GM18520 (cell line): ENCODE measurements at regions not wholly inside any gene's neighbourhood (a gene's known extent, or its start where the extent isn't known, plus 50 kb on each side); places are given as distances from the start of the nearest gene placed in this dataset.

Experiments
- ATAC-seq: cut with Tn5 transposase; IDR thresholded peaks from one replicate; pipeline ENCODE4 v1.9.1; 2021; ENCODE audit not compliant: unreplicated experiment

DNA sequence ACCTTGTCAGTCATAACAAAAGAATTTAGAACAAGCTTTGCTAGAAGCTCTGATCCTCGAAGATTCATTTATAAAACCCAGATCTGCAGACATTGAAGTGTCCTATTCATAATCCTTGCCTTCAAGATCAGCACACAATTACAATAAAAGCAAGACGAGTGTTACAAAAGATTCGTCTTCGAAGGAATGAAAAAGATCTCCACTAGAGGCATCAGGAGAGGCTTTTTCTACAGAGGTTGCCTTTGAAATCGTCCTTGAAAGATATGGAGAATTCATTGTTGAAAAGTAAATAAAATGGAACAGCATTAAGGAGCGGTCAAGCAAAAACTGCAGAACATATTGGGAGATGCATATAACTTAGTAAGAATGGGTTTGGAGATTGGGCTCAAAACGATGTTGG, 146.4 kb downstream of the BMP4 start:
- no peak for ATAC-seq

DNA sequence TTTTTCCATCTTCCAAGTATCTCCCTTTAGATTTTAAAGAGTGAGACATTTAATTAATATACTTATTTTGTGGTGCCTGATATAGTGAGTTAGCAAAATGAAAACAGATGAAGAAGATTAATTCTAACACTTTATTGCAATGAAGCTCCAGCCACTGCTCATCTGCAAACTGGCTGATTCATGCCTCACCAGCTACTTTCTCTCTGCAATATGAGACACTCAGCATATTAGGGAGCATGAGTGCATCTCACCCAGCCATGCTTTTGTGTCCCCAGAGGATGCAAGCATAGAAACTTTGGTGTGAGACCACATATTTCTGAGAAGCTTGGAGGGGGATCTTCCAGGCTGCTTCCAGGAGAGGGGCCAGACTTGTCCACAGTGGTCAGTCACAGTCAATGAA, 148.6 kb downstream of the BMP4 start:
- ATAC-seq: no peak

DNA sequence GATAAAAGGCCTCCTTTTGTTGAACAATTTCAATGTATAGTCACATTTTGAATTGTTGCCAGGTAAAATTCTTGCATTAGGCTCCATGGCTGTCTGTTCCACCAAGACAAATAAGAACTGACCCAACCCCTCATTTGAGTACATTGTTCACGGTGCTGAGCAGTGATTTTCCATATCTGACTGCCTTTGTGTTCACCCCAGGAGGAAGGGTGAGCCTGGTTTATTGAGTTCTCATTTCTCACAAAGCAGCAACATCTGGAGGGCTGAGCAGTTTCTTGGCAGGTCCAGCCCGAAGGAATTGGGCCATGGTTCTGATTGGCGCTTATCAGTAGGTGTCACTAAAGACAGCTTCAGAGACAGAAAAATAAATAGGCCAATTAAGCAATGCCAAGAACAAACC, 149.1 kb downstream of the BMP4 start:
- no peak for ATAC-seq

DNA sequence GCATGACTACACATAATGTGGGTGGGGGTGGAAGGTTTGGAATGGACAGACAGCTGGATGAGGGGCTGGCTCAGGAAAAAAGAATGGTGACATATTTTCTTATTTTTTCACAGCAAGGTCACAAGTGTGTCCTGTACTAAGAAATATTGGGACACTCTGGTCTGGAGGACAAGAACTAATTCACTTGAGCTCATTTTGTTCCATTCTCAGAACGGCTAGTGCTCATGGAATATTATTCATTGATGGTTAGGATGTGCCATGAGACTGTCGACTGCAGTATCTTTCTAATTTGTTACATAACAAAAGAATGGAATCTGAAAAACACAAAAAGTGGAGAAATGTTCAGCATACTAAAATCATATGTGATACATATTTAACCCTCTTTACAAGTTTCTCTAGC, 149.5 kb downstream of the BMP4 start:
- no peak for ATAC-seq

DNA sequence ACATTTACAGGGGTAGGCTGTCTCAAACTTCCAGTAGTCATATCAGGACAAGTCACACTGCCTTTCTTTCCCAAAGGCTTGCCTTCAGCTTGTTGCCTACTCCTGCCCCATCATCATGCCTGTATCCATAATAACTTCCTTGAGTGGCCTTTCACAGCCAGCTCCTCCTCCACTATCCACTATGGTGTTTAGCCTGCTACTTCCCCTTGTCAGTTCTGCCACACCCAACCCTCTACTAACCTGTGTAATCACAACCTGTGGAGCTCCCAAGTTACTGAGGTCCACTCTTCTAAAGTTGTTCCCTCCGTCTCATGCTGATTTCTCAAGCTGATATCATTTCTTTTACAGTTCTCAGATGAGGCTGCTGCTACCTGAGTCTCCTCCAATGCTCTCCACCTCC, 159.9 kb downstream of the BMP4 start:
- ATAC-seq: no peak

DNA sequence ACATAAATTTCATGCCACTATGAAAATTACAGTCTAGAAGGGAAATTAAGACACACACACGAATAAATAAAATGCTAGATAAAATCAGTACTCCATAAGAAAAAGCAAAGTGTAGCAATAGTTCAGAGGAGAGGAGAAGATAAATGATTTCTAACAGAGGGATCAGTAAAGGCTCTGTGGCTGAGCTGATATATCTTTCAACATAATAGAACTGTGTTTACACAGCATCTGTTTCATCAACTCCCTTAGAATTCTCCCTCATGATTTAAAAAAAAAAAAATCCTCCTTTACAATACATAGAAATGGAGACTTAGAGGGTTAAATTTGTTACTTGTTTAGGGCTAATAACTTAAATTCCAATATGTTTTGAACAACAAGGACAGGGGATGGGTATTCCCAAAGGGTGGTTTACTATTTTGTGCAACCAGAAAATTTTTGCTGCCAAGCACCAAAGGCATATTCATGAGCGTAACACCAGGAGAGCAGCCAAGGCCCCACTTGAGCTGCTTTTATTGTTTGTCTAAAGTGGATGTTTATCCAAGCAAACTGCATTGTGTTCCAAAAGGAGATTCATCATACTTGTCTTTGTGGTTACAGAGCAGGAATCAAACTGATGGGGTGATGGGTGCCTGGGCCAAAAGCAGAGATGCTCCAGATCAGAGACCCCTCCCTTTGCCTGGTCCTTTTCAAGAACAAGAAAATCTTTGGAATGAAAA, 162.7 kb downstream of the BMP4 start:
- ATAC-seq: no peak

DNA sequence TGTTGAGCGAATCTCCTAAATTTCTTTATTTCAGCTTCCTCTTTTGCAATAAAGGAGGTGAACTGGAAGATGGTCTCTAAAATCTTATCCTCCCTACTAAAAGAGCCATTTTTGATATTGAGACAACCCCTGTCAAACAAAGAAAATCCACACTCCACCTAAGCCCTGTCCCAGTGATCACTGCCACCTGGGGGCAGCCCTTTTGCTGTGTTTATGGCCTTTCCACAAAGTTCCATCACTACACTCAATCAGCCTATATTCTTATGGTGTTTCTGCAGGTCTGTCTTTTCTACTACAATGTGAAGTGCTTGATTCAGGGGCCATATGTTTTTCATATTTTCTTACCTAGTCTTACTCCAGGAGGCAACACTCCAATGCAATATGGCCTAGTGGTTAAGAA, 163.7 kb downstream of the BMP4 start:
- ATAC-seq: no peak

DNA sequence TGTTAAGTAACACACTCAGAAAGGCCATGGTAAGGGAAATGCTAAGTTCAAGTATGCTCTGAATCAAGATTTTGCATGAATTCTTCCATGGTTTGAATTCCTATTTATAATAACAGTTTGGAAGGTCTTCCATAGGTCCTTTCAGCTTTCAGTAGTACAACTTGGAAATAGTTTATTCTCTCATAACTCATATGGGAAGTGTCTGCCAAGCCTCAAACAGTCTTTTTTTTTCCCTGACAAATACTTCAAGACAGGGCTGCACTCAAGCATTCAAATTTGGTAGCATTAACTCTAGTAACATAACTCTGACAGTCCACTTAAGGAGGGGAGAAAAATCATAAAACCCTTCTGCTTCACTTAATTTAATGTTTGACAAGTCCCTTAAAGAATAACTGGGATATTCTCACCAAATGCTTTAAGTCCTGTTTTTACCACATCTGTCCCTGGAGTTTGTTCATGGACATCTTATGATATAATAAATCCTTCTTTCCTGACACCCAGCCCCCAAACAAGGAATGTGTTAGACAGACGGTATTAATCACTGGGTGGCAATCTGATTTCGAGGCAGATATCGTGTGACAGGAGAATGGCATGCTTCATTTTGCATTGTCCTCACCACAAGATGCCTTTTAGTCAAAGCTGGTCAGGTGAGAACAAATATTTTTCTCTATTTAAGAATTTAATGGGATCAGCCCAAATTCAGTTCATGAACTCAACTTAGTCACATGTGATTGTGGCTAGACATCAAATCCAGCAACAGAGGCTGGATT, 165.7 kb downstream of the BMP4 start:
- no peak for ATAC-seq

DNA sequence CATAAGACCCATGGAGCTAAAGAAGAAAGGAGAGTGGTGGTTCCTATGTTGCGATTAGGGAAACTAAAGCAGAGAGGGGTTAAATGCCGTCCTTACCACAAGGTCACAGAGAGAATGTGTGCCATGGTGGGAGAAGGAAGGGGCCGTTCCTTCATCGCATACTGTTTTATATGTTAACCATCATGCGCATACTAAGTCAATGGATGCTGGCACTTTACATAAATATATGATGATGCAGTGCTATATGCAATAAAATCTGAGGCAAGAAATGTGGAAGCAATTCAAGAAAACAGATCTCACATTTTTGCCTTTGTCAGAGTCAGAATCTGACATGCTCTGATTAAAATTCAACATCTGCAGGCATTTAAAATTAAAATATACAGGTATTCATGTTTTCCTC, 168.1 kb downstream of the BMP4 start:
- no peak for ATAC-seq

DNA sequence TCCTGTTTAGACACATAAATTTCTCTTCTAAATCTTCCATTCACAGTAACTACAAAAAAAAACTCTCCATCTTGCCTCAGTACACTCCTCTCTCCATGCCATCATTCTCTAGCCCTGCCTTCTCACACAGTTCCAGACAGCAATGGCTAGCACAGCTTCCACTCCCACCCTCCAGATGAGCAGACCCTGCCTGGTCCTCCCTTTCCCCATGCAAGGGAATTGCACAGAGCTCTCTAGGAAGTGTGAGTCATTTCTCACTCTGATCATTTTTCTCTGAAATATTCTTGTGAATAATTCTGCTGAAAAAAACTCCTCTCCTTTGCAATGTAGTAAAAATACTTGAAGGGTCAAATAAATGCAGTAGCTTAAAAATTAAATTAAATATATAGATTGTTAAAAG, 170.6 kb downstream of the BMP4 start:
- ATAC-seq: no peak

DNA sequence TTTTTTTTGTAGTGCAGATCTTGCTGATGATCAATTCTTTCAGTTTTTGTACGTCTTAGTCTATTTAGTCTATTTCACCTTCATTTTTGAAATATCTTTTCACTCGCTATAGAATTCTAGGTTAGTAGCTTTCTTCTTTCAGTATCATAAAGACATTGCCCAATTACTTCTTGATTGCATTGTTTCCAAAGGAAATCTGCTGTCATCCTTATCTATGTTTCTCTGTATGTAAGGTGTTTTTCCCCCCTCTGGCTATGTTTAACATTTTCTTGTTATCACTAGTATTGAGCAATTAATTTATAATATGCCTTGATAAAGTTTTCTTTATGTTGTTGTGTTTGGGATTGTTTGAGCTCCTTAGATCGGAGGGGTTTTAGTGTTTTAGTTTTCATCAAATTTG, 171.9 kb downstream of the BMP4 start:
- no peak for ATAC-seq

DNA sequence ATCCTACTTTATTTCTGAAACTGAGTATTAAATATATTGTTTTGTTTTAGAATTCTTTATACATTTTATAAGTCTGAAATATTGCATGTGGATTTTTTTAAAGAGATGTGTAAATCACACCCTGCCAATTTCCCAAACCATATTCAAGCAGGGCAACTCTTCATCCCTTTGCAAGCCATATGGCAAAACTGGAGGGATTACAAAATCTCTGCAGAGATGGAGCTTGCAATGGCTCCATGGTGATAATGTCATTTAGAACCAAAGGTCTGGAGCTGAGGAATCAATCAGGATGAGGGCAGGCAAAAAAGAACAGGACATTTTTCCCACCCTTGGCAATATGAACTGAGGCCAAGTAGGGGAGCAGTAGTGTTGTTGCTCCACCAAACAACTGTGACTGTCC, 173.4 kb downstream of the BMP4 start:
- ATAC-seq: no peak

DNA sequence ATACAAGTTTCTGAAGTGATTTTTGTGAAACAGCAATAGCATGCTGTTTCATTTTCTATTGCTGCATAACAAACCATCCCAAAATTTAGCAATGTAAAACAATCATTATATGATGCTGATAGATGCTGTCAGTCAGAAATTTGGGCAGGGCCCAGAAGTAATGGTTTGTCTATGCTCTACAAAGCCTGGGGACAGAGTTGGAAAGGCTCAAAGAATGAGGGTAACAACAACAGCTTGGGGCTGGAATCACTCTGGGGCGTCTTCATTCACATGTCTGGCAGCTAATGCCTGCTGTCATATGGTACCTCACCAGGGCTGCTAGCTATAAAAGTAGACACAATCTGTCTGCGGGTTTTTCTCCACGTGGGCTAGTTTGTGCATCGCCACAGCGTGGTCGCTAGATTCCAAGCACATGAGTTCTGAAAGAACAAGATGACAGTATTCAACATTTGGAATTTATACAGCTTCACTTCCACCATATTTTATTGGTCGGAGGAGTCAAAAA, 176.5 kb downstream of the BMP4 start:
- ATAC-seq: no peak

DNA sequence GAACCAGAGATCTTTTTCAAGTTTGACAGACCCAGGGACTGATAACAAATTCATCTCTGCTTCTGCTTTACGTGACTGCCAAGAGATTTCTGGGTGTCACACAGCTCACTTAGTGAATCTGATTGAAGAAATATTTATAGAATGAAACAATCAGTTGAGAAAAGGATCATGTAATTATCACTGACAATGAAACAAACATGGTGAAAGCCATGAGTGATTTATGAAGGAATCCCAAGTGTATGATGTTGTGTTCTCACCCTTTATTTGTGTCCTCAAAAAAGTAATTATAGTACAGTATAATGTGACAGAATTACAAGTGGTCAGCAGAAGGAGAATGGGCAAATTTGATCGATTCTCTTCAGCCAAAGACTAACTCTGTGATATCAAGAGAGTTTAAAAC, 177.3 kb downstream of the BMP4 start:
- no peak for ATAC-seq

DNA sequence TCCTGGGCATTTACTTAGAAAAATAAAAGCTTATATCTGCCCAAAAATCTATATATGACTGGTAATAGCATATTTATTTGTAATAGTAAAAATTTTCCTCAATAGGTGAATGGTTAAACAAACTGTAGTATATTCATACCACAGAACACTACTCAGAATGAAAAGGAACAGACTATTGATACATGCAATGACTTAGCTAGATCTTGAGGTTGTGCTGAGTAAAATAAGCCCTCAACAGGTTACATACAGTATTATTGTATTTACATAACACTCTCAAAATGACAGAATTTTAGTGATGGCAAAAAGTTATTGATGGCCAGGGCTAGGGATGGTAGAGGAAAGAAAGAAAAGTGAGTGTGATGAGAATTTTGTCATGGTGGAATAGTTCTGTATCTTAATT, 178.4 kb downstream of the BMP4 start:
- no peak for ATAC-seq

DNA sequence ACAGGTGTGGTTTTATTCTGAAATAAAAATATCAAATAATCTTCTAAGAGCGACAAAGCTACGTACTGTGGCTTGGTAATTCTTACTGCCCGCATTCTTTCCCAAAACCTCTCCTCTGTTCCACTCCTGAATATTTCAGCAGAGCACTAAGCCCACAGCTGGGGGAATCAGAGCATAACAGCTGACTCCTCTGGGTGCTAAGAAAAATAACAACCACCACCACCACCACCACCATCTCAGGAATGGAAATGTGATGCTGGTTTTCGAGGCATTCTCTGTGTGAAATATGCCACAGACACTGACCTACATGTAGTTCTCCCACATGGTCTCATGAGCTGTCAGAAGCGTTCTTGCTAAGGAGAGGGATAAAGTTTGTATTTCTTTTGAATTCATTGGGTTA, 183.7 kb downstream of the BMP4 start:
- no peak for ATAC-seq

DNA sequence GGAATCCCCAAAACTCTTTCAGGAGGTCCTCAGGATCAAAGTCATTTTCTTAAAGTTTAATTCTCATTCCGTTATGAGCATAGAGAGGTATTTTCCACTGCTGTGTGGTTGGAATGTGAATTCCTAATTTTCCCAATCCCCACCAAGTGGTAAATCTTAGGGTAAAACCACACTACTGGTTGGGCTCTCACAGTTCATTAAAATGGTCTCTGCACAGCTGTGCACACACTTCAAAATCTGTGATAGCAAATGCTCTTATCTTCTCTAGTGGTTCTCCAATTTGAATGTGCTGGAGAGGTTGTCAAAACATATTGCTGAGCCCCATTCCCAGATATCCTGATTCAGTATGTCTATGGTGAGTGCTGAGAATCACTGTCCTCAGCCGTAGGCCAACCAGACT, 189.1 kb downstream of the BMP4 start:
- no peak for ATAC-seq

DNA sequence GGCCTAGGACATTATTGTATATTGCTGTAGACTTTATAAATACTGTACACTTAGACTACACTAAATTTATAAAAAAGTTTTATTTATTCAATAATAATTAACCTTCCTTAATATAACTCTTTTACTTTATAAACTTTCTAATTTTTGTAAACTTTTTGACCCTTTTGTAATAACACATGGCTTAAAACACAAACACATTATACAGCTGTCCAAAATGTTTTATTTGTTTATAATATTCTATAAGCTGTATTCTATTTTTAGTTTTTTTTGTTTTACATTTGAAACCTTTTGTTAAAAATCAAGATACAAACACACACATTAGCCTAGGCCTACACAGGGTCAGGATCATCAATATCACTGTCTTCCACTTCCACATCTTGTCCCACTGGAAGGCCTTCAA, 190.0 kb downstream of the BMP4 start:
- no peak for ATAC-seq

DNA sequence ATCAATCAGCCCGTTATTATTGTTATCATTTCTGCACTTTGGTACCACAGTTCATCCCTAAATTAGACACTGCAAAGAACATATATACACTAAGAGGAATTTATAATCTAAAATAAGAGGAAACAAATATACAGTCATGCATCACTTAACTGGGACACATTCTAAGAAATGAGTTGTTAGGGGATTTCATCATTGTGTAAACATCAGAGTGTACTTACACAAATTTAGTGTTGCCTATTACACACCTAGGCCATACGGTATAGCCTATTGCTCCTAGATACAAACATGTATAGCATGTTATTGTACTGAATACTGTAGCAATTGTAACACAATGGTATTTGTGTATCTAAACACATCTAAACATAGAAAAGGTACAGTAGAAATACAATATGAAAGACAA, 190.5 kb downstream of the BMP4 start:
- no peak for ATAC-seq

DNA sequence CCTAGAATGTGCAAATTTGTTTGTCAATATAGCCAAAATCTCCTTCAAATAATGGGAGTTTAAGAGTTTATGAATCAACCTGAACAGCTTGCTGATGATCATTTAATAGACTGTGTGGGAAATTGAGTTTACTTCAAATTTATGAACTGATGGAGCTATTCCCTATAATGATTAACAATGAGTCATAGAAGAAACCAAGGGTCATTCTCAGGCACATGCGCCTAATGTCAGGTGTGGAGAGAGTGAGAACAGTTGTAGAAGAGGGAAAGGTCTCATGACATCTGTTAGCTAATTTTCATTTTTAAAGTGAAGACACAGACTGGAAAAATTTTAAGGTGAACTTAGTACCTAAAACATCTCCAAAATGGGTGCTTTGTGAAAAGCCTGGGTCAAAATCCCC, 191.8 kb downstream of the BMP4 start:
- ATAC-seq: no peak

DNA sequence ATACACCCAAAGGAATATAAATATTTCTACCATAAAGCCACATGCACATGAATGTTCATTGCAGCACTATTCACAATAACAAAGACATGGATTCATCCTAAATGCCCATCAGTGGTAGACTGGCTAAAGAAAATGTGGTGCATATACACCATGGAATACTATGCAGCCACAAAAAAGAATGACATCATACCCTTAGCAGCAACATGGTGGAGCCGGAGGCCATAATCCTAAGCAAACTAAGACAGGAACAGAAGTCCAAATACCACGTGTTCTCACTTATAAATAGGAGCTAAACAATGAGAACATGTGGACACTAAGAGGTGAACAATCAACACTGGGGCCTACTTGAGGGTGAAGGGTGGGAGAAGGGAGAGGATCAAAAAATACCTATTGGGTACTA, 198.5 kb downstream of the BMP4 start:
- no peak for ATAC-seq

DNA sequence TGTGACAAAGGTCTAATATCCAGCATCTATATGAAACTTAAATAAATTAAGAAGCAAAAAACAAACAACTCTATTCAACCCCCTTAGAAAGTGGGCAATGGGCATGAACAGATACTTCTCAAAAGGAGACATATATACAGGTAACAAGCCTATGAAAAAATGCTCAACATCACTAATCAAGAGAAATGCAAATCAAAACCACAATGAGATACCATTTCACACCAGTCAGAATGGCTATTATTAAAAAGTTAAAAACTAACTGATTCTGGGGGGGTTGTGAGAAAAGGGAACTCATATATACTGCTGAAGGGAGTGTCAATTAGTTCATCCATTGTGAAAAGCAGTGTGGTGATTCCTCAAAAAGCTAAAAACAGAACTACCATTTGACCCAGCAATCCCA, 198.9 kb downstream of the BMP4 start:
- no peak for ATAC-seq

DNA sequence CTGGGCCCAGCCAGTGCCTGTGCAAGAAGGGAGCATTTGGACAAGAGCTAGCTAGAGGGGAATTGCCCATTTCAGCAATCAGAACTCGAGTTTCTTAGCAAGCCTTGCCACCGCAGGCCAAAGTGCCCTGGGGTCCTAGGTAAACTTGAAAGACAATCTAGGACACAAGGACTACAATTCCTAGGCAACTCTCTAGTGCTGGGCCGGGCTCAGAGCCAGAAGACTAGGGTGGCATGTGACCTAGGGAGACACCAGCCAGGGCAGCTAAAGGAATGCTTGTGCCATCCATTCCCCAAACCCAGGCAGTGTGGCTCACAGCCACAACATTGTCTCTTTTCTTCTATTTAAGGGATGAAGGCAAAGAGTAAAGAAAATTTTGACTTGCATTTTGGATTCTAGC, 205.0 kb downstream of the BMP4 start:
- no peak for ATAC-seq
